SHP77 (cell line): ENCODE measurements at regions not wholly inside any gene's neighbourhood (a gene's known extent, or its start where the extent isn't known, plus 50 kb on each side); places are given as distances from the start of the nearest gene placed in this dataset.

Experiments used
- DNase-seq, 2 experiments: peaks; one replicate each; lab custom pipeline; 2025; lab: John Stamatoyannopoulos, UW

GRCh38 chr12:111110556-111110955 lies 190.2 kb upstream of the MYL2 start:
- no peak for DNase-seq

- no peak for DNase-seq
These were observed 188.3 kb upstream of the MYL2 start for GRCh38 chr12:111108726-111109125.

GRCh38 chr12:111107392-111108178 lies 187.2 kb upstream of the MYL2 start:
- no peak for DNase-seq

DNA sequence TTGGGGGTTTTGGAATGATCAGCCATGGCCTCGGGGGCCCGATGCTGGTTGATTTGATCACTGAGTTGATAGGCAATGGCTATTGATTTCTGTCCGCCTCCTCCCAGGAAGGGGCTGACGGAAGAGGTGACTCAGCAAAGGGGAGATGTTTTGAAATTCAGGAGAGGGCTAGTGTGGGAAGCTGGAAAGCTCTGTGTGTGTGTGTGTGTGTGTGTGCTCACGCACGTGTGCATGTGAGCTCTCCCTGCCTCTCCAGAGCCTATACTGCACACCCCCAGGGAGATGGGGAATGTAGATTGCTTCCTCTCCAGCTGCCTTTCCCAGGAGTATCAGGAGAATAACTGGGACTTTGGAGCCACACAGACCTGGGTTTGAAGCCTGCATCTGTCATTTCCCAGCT lies 184.9 kb upstream of the MYL2 start:
- DNase-seq: no peak

- DNase-seq: no peak
These were observed 183.2 kb upstream of the MYL2 start for GRCh38 chr12:111103583-111103982.

- no peak for DNase-seq
These were observed 181.8 kb upstream of the MYL2 start for GRCh38 chr12:111102102-111102739.

- no peak for DNase-seq
These were observed 180.6 kb upstream of the MYL2 start for GRCh38 chr12:111101003-111101402.

DNA sequence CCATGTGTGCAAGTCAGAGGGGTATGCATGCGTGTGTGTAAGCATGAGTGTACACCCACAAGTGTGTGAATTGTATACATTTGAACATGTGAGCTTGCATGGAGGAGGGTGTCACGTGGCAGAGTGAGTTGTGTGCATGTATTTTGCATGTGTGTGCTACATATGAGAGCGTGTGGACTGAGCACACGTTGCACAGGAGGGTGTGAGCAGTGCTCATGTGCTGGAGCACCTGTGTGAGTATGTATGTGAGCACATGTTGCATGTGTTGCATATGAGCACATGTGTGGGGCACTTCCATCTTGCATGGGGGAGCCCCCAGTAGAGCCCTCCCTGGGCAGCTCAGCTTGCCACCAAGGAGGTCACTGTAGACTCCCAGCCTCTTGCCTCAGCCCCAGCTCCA lies 180.2 kb upstream of the MYL2 start:
- no peak for DNase-seq

DNA sequence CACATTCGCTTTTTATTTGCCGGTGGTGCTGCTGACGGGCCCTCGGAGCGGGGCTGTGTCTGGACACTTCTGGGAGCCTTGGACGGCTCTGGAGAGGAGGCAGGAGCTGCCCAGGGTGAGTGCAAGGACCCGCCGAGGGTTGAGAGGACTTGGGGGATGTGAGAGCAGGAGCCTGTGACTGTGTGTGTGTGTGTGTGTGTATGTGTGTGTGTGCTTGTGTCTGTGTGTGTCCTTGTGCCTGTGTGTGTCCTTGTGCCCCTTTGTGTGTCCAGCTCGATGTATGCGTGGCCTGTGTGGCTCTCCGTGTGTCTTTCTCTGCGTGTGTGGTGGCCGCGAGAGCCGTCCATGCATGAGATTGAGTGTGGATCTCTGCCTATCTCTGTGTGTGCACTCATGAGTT lies 179.6 kb upstream of the MYL2 start:
- no peak for DNase-seq

GRCh38 chr12:111099186-111099585 lies 178.8 kb upstream of the MYL2 start:
- DNase-seq: no peak

GRCh38 chr12:111094157-111095010 lies 174.0 kb upstream of the MYL2 start:
- no peak for DNase-seq

DNA sequence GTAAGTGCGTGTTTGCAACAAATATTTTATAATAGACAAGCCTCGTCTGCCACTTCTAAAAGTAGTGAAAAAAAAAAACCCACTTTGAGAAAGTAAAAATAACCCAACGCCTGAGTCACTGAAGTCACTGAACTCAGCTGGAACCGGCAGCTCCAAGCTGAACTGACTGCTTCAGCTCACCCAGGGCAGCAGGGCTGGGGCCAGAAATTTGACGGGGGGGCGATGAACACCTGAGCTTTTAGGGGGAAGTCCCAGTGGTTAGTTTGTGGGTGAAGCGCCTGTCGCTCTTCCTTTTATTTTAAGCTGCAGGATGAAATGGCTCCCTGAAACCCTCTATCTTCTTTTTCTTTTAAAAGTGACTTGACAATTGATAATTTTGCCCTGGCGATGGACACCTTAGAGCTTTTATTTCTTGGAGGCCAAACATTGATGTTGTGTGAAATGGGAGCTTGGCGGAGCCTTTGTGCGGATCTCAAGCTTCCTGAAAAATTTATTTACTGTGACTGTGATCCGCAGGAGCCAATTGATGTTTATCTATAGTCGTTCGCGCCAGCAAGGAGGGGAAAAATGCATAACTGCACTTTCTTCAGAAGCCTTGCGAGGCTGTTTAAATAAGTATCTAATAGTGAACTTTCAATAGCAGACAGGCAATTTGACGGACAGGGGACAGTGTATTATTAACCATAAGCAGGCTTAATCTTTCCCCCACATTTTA lies 173.2 kb upstream of the MYL2 start:
- DNase-seq: no peak

- DNase-seq: no peak
These were observed 170.7 kb upstream of the MYL2 start for GRCh38 chr12:111091051-111091450.

DNA sequence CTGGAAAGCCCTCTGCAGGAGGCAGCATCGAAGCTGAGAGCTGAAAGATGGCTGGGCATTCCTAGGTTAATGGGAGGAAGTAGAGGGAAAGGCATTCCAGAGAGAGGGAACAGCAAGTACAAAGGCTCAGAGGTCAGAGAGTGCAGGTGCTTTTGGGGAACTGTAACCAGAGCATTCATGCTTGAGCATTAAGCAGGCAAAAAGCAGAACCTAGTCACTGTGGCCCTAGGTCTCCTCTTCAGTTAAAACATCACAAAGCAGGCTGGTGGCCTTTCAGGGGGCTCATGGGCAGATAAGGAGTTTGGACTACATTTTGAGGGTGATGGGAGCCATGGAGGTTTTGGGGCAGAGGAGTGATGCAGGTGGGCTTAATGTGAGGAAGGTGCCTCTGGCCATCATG lies 169.2 kb upstream of the MYL2 start:
- no peak for DNase-seq

DNA sequence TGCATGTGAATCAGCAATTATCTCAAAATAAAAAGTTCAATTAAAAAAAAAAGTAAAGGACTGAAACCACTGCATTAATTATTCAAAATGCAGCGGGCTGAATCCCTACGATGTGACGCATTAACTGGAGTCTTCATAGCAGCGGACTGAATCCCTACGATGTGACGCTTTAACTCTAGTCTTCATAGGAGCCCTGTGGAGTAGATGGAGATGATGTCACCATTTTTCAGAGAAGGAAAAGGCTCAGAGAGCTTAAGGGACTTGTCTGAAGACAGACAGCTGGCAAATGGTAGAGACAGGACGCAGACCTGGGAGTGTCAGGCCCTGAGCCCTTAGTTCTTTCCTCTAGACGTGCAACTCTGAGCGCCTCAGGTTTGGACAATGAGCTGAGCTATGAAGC lies 168.0 kb upstream of the MYL2 start:
- no peak for DNase-seq

- no peak for DNase-seq
These were observed 166.7 kb upstream of the MYL2 start for GRCh38 chr12:111086947-111087700.

DNA sequence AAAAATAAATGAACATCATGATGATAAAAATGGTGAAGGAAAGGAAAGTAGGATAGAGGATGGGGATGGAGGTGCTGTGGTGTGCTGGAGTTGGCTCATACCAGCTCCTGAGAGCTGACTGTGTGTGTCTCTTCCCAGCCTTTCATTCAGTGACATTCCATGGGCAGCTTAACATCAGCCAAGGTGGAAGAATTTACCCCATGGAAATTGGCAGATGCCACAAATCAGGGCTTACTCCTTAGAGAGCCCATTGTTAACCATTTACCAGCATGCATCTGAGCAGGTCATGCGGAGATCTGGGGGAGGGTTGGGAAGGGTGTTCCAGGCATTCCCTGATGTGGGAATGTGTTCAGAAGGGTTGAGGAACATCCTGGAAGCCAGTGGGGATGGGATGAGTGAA lies 164.7 kb upstream of the MYL2 start:
- DNase-seq: no peak

DNA sequence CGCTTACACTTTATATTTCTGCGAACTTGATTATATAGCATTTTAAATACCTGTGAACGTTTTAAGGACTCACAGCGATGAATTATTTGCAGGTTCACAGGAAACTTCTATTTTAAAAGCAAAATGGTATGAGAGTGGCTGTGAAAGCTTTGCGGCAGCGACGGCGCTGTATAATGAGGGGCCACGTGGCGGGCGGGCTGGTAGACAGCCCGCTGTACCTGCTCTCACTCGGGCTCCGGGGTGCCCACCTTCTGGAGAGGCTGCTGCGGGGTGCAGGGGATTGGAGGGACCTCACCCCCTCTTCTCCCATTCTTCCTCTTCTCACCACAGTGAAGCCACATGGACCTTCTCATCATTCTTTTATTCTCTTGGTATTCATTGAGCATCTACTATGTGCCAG lies 164.2 kb upstream of the MYL2 start:
- no peak for DNase-seq

DNA sequence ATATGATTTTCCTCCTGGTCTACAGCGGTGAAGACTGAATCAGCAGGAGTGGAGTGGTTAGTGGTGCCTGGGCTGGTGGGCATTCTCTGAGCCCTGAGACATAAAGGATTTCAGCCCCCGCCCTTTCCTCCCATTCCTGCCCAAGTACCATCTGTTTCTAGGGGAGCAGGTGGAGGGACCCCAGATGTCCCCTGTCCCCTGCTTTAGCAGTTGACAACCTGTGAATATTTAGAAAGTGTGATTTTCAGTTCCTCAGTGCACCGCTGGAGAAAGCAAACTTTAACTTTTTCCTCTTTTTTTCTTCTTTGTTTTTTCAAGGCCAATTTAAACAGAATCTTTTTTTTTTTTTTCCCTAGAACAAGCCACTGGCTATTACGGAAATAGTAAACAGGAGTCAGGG lies 163.8 kb upstream of the MYL2 start:
- no peak for DNase-seq

GRCh38 chr12:111081600-111081999 lies 161.2 kb upstream of the MYL2 start:
- no peak for DNase-seq

- no peak for DNase-seq
These were observed 158.4 kb upstream of the MYL2 start for GRCh38 chr12:111078731-111079130.
